ENCODE measurements at regions not wholly inside any gene's neighbourhood (a gene's known extent, or its start where the extent isn't known, plus 50 kb on each side); places are given as distances from the start of the nearest gene placed in this dataset.

- no peaks in the 10 kb centered on the region for H3K27me3 ChIP-seq (ENCODE audit: control insufficient read depth in 4 of 4, insufficient read depth in 4 of 4, low read length in 3 of 4)
- WGBS = 75% methylated on average over 2 of the region's 2 CpGs
- H3K36me3 ChIP-seq (ENCODE audit: control insufficient read depth in 4 of 4, insufficient read depth in 3 of 4, low read depth in 1 of 4, low read length in 3 of 4) = no peaks in the 10 kb centered on the region
- no peak overlapping the region for H3K9ac ChIP-seq (ENCODE audit: low read depth in 1 of 2, low read length in 2 of 2)
- TF ChIP-seq FOXA2 (IDR thresholded peaks at IDR 0.05) (no peak), MAX (IDR thresholded peaks at IDR 0.05) (no peak), HNF4G (IDR thresholded peaks at IDR 0.05) (no peak), ATF3 (IDR thresholded peaks at IDR 0.05) (no peak), HNF4A (conservative IDR thresholded peaks at IDR 0.05) (no peak), TAF1 (conservative IDR thresholded peaks at IDR 0.05) (no peak), CTCF (IDR thresholded peaks at IDR 0.05; ENCODE audit: low read depth, low read length, missing input control) (no peak), YY1 (IDR thresholded peaks at IDR 0.05) (no peak), FOXA1 (IDR thresholded peaks at IDR 0.05) (no peak), ZBTB33 (IDR thresholded peaks at IDR 0.05) (no peak), SP1 (IDR thresholded peaks at IDR 0.05) (no peak), EGR1 (IDR thresholded peaks at IDR 0.05; ENCODE audit: low read depth in 2 of 2) (no peak), REST (IDR thresholded peaks at IDR 0.05) (no peak), RXRA (IDR thresholded peaks at IDR 0.05) (no peak)
- DNase-seq (ENCODE audit: low spot score) = no peak
- H3K9me3 ChIP-seq (ENCODE audit: control insufficient read depth in 4 of 4, low read length in 3 of 4) = no peaks in the 10 kb centered on the region
- H3K27ac ChIP-seq (ENCODE audit: low read depth in 1 of 2, low read length in 2 of 2) = no peak overlapping the region
- no peaks in the 10 kb centered on the region for H3K4me1 ChIP-seq (ENCODE audit: control insufficient read depth in 4 of 4, insufficient read depth in 4 of 4, low read length in 3 of 4)
- H3K4me3 ChIP-seq (ENCODE audit: low read depth in 1 of 3, low read length in 3 of 3) = no peak overlapping the region
These were observed 301.6 kb downstream of the NAF1 start for GRCh38 chr4:162865102-162865501.

- TF ChIP-seq FOXA2 (IDR thresholded peaks at IDR 0.05) (no peak), YY1 (IDR thresholded peaks at IDR 0.05) (no peak), ZBTB33 (IDR thresholded peaks at IDR 0.05) (no peak), EGR1 (IDR thresholded peaks at IDR 0.05; ENCODE audit: low read depth in 2 of 2) (no peak), JUND (IDR thresholded peaks at IDR 0.05) (no peak), HNF4A (conservative IDR thresholded peaks at IDR 0.05) (no peak), NR2F2 (IDR thresholded peaks at IDR 0.05) (no peak), RXRA (IDR thresholded peaks at IDR 0.05) (no peak), RAD21 (IDR thresholded peaks at IDR 0.05) (no peak), MAX (IDR thresholded peaks at IDR 0.05) (no peak)
- DNase-seq (ENCODE audit: low spot score) = no peak
- WGBS = 81% methylated on average over 3 of the region's 3 CpGs
These were observed 312.9 kb downstream of the NAF1 start for GRCh38 chr4:162853788-162854187.

More at GRCh38 chr4:162853788-162854187, 312.9 kb downstream of the NAF1 start:
- no peak overlapping the region for H3K4me3 ChIP-seq (ENCODE audit: low read depth in 1 of 3, low read length in 3 of 3)
- H3K4me1 ChIP-seq (ENCODE audit: control insufficient read depth in 4 of 4, insufficient read depth in 4 of 4, low read length in 3 of 4) = no peaks in the 10 kb centered on the region
- H3K27ac ChIP-seq (ENCODE audit: low read depth in 1 of 2, low read length in 2 of 2) = no peak overlapping the region
- no peaks in the 10 kb centered on the region for H3K9me3 ChIP-seq (ENCODE audit: control insufficient read depth in 4 of 4, low read length in 3 of 4)
- H3K36me3 ChIP-seq (ENCODE audit: control insufficient read depth in 4 of 4, insufficient read depth in 3 of 4, low read depth in 1 of 4, low read length in 3 of 4) = no peaks in the 10 kb centered on the region
- no peaks in the 10 kb centered on the region for H3K27me3 ChIP-seq (ENCODE audit: control insufficient read depth in 4 of 4, insufficient read depth in 4 of 4, low read length in 3 of 4)
- H3K9ac ChIP-seq (ENCODE audit: low read depth in 1 of 2, low read length in 2 of 2) = no peak overlapping the region

Measured in liver (tissue), 8 donors.